Esophagus squamous epithelium (tissue), 5 donors: ENCODE measurements at regions not wholly inside any gene's neighbourhood (a gene's known extent, or its start where the extent isn't known, plus 50 kb on each side); places are given as distances from the start of the nearest gene placed in this dataset.
"Not testable (repeated sequence)": the region's sequence is repeated elsewhere in the genome, so short reads cannot be mapped to it uniquely, and the experiment has no call there.

Source experiments
- DNase-seq: peaks from one replicate; lab custom pipeline; 2025; lab: John Stamatoyannopoulos, UW
- H3K27ac ChIP-seq, 4 donors: fragments of 200-600 bp; sonication (generic); one replicate each; pipeline ENCODE4 v1.5.1; 2016 to 2019; ENCODE audit warnings: mild to moderate bottlenecking in 1 of 4
- H3K27me3 ChIP-seq, 4 donors: fragments of 200-600 bp; sonication (generic); 1 replicate in 3 of 4; 2 replicates in 1 of 4; pipeline versions ENCODE4 v1.5.1 to v1.6.0; 2017 to 2021; ENCODE audit warnings: antibody characterized with exemption in 1 of 4
- H3K36me3 ChIP-seq, 3 donors: fragments of 200-600 bp; sonication (generic); one replicate each; pipeline ENCODE4 v1.5.1; 2016 to 2019
- H3K4me1 ChIP-seq, 3 donors: fragments of 200-600 bp; sonication (generic); one replicate each; pipeline ENCODE4 v1.5.1; 2017 to 2019
- H3K4me3 ChIP-seq, 4 donors: fragments of 200-600 bp; sonication (generic); 1 replicate in 3 of 4; 2 replicates in 1 of 4; pipeline ENCODE4 v1.5.1; 2016 to 2019; ENCODE audit warnings: mild to moderate bottlenecking in 2 of 4, moderate library complexity in 1 of 4
- H3K9me3 ChIP-seq, 3 donors: fragments of 200-600 bp; sonication (generic); one replicate each; pipeline ENCODE4 v1.5.1; 2016 to 2019
- CTCF ChIP-seq, 6 experiments: fragments of 450-650 bp in 4 of 6; fragments of 200-600 bp in 2 of 6; sonication (generic) in 2 of 6; IDR thresholded peaks; one replicate each; pipeline ENCODE4 v1.5.1; 2016 to 2019; ENCODE audit warnings: antibody characterized with exemption in 6 of 6, mild to moderate bottlenecking in 4 of 6, moderate library complexity in 4 of 6
- POLR2A ChIP-seq, 4 donors: fragments of 450-650 bp; IDR thresholded peaks; one replicate each; pipeline ENCODE4 v1.6.1; 2017; ENCODE audit warnings: antibody characterized with exemption in 4 of 4, mild to moderate bottlenecking in 4 of 4, moderate library complexity in 3 of 4
- WGBS, 2 donors: methylation state at CpG; one replicate each; pipeline ENCODE4 v1.1.5; 2018; 5-methylcytosine and 5-hydroxymethylcytosine counted together
- intact Hi-C: fragments of 100-400 bp; cut with DNase I; formaldehyde crosslinking; loops from one replicate; pipeline ENCODE4 v1.15.0; 2022
- donor health status: DM: yes; HTN: yes; CAD: no.

GRCh38 chr4:189807031-189807430 lies 133.6 kb upstream of the FRG1 start:
- Histone ChIP-seq H3K27ac (no peak overlapping the region), H3K4me3 (no peak overlapping the region), H3K9me3 (peaks cover 0 to 40% (median 5%) of the 10 kb centered on the region in 3 donors), H3K27me3 (no peaks in the 10 kb centered on the region), H3K36me3 (no peaks in the 10 kb centered on the region), H3K4me1 (peaks cover 0 to 5% (median 0%) of the 10 kb centered on the region in 3 donors)
- no peak for DNase-seq
- intact Hi-C loops = no loop called here
- no peak for TF ChIP-seq POLR2A (IDR thresholded peaks at IDR 0.05)
- TF ChIP-seq CTCF (IDR thresholded peaks at IDR 0.05) = no peak
- 93 to 100% methylated on average over 2 to 11 of the region's 35 CpGs for WGBS, 2 donors

- no peak overlapping the region for H3K4me3 ChIP-seq
- DNase-seq = no peak
- H3K27ac ChIP-seq = no peak overlapping the region
- intact Hi-C loops = no loop called here
- TF ChIP-seq POLR2A (IDR thresholded peaks at IDR 0.05) (no peak), CTCF (IDR thresholded peaks at IDR 0.05) (no peak)
- 79 to 89% methylated on average over 4 to 5 of the region's 5 CpGs for WGBS, 2 donors
- no peaks in the 10 kb centered on the region for H3K36me3 ChIP-seq
- H3K9me3 ChIP-seq = peaks cover 0 to 40% (median 5%) of the 10 kb centered on the region in 3 donors
- peaks cover 0 to 5% (median 0%) of the 10 kb centered on the region in 3 donors for H3K4me1 ChIP-seq
- peaks cover 0 to 15% (median 0%) of the 10 kb centered on the region in 4 donors for H3K27me3 ChIP-seq
Measured at GRCh38 chr4:189809241-189809735, 131.4 kb upstream of the FRG1 start.

- Histone ChIP-seq H3K27ac (peak overlapping the region in 1 of 4 donors; percentile 49), H3K4me3 (no peak overlapping the region), H3K9me3 (peaks cover 0 to 40% (median 5%) of the 10 kb centered on the region in 3 donors), H3K36me3 (no peaks in the 10 kb centered on the region), H3K27me3 (peaks cover 0 to 15% (median 0%) of the 10 kb centered on the region in 4 donors), H3K4me1 (peaks cover 0 to 5% (median 0%) of the 10 kb centered on the region in 3 donors)
- 78 to 83% methylated on average over 8 to 9 of the region's 9 CpGs for WGBS, 2 donors
- TF ChIP-seq CTCF (IDR thresholded peaks at IDR 0.05) = no peak
- TF ChIP-seq POLR2A (IDR thresholded peaks at IDR 0.05) = no peak
- intact Hi-C loops = no loop called here
- no peak for DNase-seq
Measured at GRCh38 chr4:189809839-189810238, 130.8 kb upstream of the FRG1 start.

GRCh38 chr4:189810318-189811181 lies 130.1 kb upstream of the FRG1 start:
- DNase-seq, intact Hi-C loops, H3K4me1 ChIP-seq, H3K36me3 ChIP-seq: not testable (repeated sequence)
- Histone ChIP-seq H3K27ac (peak overlapping the region in 3 of 4 donors; percentile 4 to 49 (median 14)), H3K9me3 (peaks cover 0 to 40% (median 5%) of the 10 kb centered on the region in 3 donors), H3K4me3 (peak overlapping the region in 2 of 4 donors; percentile 25 to 38), H3K27me3 (peaks cover 0 to 15% (median 0%) of the 10 kb centered on the region in 4 donors)
- 75 to 83% methylated on average over 8 to 17 of the region's 75 CpGs for WGBS, 2 donors

- no peak overlapping the region for H3K27ac ChIP-seq
- no peaks in the 10 kb centered on the region for H3K36me3 ChIP-seq
- 72 to 83% methylated on average over 4 of the region's 4 CpGs for WGBS, 2 donors
- intact Hi-C loops = no loop called here
- peaks cover 0 to 9% (median 0%) of the 10 kb centered on the region in 3 donors for H3K9me3 ChIP-seq
- no peak overlapping the region for H3K4me3 ChIP-seq
- DNase-seq = no peak
- no peak for TF ChIP-seq CTCF (IDR thresholded peaks at IDR 0.05)
- peaks cover 0 to 21% (median 0%) of the 10 kb centered on the region in 4 donors for H3K27me3 ChIP-seq
- peaks cover 0 to 5% (median 0%) of the 10 kb centered on the region in 3 donors for H3K4me1 ChIP-seq
Measured at GRCh38 chr4:189815404-189816192, 125.1 kb upstream of the FRG1 start.
